GM21381 (cell line): ENCODE measurements at regions not wholly inside any gene's neighbourhood (a gene's known extent, or its start where the extent isn't known, plus 50 kb on each side); places are given as distances from the start of the nearest gene placed in this dataset.

Experiments used
- ATAC-seq: cut with Tn5 transposase; IDR thresholded peaks from one replicate; pipeline ENCODE4 v1.9.1; 2021; ENCODE audit warnings: mild to moderate bottlenecking, moderate library complexity; ENCODE audit not compliant: unreplicated experiment

GRCh38 chr13:99893567-99893966 is 78.0 kb downstream of the ZIC5 start:
- ATAC-seq: no peak

- no peak for ATAC-seq
These were observed 78.6 kb downstream of the ZIC5 start for GRCh38 chr13:99892866-99893504.

- no peak for ATAC-seq
These were observed 79.4 kb downstream of the ZIC5 start for GRCh38 chr13:99892196-99892613.

GRCh38 chr13:99886706-99887105 is 84.9 kb downstream of the ZIC5 start:
- ATAC-seq: no peak

- ATAC-seq: no peak
These were observed 86.7 kb downstream of the ZIC5 start for GRCh38 chr13:99884913-99885312.

GRCh38 chr13:99883805-99884204 is 87.8 kb downstream of the ZIC5 start:
- no peak for ATAC-seq

GRCh38 chr13:99878921-99879610 is 92.5 kb downstream of the ZIC5 start:
- ATAC-seq: no peak

GRCh38 chr13:99876651-99877050 is 94.9 kb downstream of the ZIC5 start:
- no peak for ATAC-seq

- ATAC-seq: no peak
These were observed 96.2 kb downstream of the ZIC5 start for GRCh38 chr13:99875391-99875790.

- no peak for ATAC-seq
These were observed 97.6 kb downstream of the ZIC5 start for GRCh38 chr13:99873832-99874430.

GRCh38 chr13:99873141-99873540 is 98.4 kb downstream of the ZIC5 start:
- ATAC-seq: no peak

GRCh38 chr13:99871249-99871898 is 100.2 kb downstream of the ZIC5 start:
- ATAC-seq: no peak

GRCh38 chr13:99870541-99870940 is 101.0 kb downstream of the ZIC5 start:
- no peak for ATAC-seq

- ATAC-seq: no peak
These were observed 101.7 kb downstream of the ZIC5 start for GRCh38 chr13:99869830-99870229.

- ATAC-seq: no peak
These were observed 102.8 kb downstream of the ZIC5 start for GRCh38 chr13:99868767-99869166.

GRCh38 chr13:99867535-99868257 is 103.9 kb downstream of the ZIC5 start:
- ATAC-seq: no peak

- no peak for ATAC-seq
These were observed 104.8 kb downstream of the ZIC5 start for GRCh38 chr13:99866781-99867180.

- ATAC-seq: no peak
These were observed 106.1 kb downstream of the ZIC5 start for GRCh38 chr13:99865420-99865930.

- ATAC-seq: no peak
These were observed 107.0 kb downstream of the ZIC5 start for GRCh38 chr13:99864627-99864990.

GRCh38 chr13:99863789-99864626 is 107.6 kb downstream of the ZIC5 start:
- no peak for ATAC-seq
